HepG2 (cell line): ENCODE measurements at regions not wholly inside any gene's neighbourhood (a gene's known extent, or its start where the extent isn't known, plus 50 kb on each side); places are given as distances from the start of the nearest gene placed in this dataset.

ENCODE experiments used
- BATF2 ChIP-seq: sonication (generic); formaldehyde crosslinking; IDR thresholded peaks from 2 replicates; pipeline ENCODE4 v1.8.0; 2022; ENCODE audit warnings: mild to moderate bottlenecking, missing genetic modification reagents, moderate library complexity
- CCAR2 ChIP-seq: fragments of 200-400 bp; formaldehyde crosslinking; optimal IDR thresholded peaks from 2 replicates; pipeline ENCODE3; 2018; ENCODE audit warnings: low read depth, mild to moderate bottlenecking, low read length, moderate library complexity
- HINFP ChIP-seq: sonication (generic); formaldehyde crosslinking; IDR thresholded peaks from 2 replicates; pipeline ENCODE4 v1.4.0; 2020; ENCODE audit warnings: low read depth, mild to moderate bottlenecking, missing genetic modification reagents
- HOXA7 ChIP-seq: sonication (generic); formaldehyde crosslinking; IDR thresholded peaks from 2 replicates; pipeline ENCODE4 v1.8.1; 2022; ENCODE audit warnings: mild to moderate bottlenecking, missing genetic modification reagents, moderate library complexity
- MED1 ChIP-seq: sonication (generic); formaldehyde crosslinking; IDR thresholded peaks from 2 replicates; pipeline ENCODE4 v1.4.0; 2020; ENCODE audit warnings: missing genetic modification reagents
- NPAS2 ChIP-seq: sonication (generic); formaldehyde crosslinking; IDR thresholded peaks from 2 replicates; pipeline ENCODE4 v1.8.0; 2022; ENCODE audit warnings: mild to moderate bottlenecking, missing genetic modification reagents, borderline replicate concordance
- REST ChIP-seq, 2 experiments: IDR thresholded peaks; 2 replicates each; pipeline ENCODE4 v1.6.1; 2011 to 2012; ENCODE audit warnings: low read length in 2 of 2, borderline replicate concordance in 1 of 2, low read depth in 1 of 2, mild to moderate bottlenecking in 1 of 2, moderate library complexity in 1 of 2
- SP5 ChIP-seq: IDR thresholded peaks from 2 replicates; pipeline ENCODE4 v1.6.1; 2016; ENCODE audit warnings: low read depth, borderline replicate concordance
- SRY ChIP-seq: sonication (generic); formaldehyde crosslinking; IDR thresholded peaks from 2 replicates; pipeline ENCODE4 v1.8.0; 2022; ENCODE audit warnings: mild to moderate bottlenecking, missing genetic modification reagents
- TFDP1 ChIP-seq: IDR thresholded peaks from 2 replicates; pipeline ENCODE4 v1.6.1; 2016; ENCODE audit warnings: missing compliant biosample characterization, missing genetic modification reagents, borderline replicate concordance
- THAP11 ChIP-seq: IDR thresholded peaks from 2 replicates; pipeline ENCODE4 v1.6.1; 2016; ENCODE audit warnings: missing biosample characterization, missing genetic modification reagents
- ZBTB43 ChIP-seq: sonication (generic); formaldehyde crosslinking; conservative IDR thresholded peaks from 2 replicates; pipeline ENCODE4 v1.4.0; 2020; ENCODE audit warnings: missing genetic modification reagents
- ZFX ChIP-seq: sonication (generic); formaldehyde crosslinking; IDR thresholded peaks from 2 replicates; pipeline ENCODE4 v1.4.0; 2020; ENCODE audit warnings: mild to moderate bottlenecking, low read depth, missing genetic modification reagents, moderate library complexity
- ZFY ChIP-seq: sonication (generic); formaldehyde crosslinking; IDR thresholded peaks from 2 replicates; pipeline ENCODE4 v1.4.0; 2020; ENCODE audit warnings: missing genetic modification reagents
- ZNF576 ChIP-seq: sonication (generic); formaldehyde crosslinking; IDR thresholded peaks from 2 replicates; pipeline ENCODE4 v1.4.0; 2020; ENCODE audit warnings: mild to moderate bottlenecking, missing genetic modification reagents
- ZNF674 ChIP-seq: sonication (generic); formaldehyde crosslinking; IDR thresholded peaks from 2 replicates; pipeline ENCODE4 v1.5.0; 2020; ENCODE audit warnings: low read depth, mild to moderate bottlenecking, missing genetic modification reagents
- ZNF709 ChIP-seq: sonication (generic); formaldehyde crosslinking; IDR thresholded peaks from 2 replicates; pipeline ENCODE4 v1.5.0; 2020; ENCODE audit warnings: mild to moderate bottlenecking, missing genetic modification reagents
- ZNF761 ChIP-seq: sonication (generic); formaldehyde crosslinking; conservative IDR thresholded peaks from 2 replicates; pipeline ENCODE4 v1.4.0; 2020; ENCODE audit warnings: mild to moderate bottlenecking, missing genetic modification reagents

GRCh38 chr2:126971481-126972278 lies 73.0 kb downstream of the TEX51 start (continued):
- TF ChIP-seq ZBTB43 (CRISPR knock-in tag): no peak
- peak; percentile 69 for TF ChIP-seq ZFY (CRISPR knock-in tag)
- TF ChIP-seq SRY: 0 out of 2 replicates have a peak, but pooled peaks have one; percentile 55
- TF ChIP-seq SP5 (CRISPR knock-in tag): no peak
- no peak for TF ChIP-seq BATF2 (CRISPR knock-in tag)
- TF ChIP-seq REST (IDR thresholded peaks at IDR 0.05; ENCODE audit: borderline replicate concordance in 1 of 2, low read depth in 1 of 2, low read length in 2 of 2): no peak
- TF ChIP-seq ZNF576 (CRISPR knock-in tag): 0 out of 2 replicates have a peak, but pooled peaks have one; percentile 60
- peak; percentile 88; the same call in 1 of the 2 replicates for TF ChIP-seq ZNF761 (CRISPR knock-in tag)
- 0 out of 2 replicates have a peak, but pooled peaks have one; percentile 16 for TF ChIP-seq HOXA7 (CRISPR knock-in tag)
- peak; percentile 85 for TF ChIP-seq ZNF709
- no peak for TF ChIP-seq NPAS2 (CRISPR knock-in tag)
- TF ChIP-seq ZFX (CRISPR knock-in tag): peak; percentile 61; the same call in 1 of the 2 replicates
- TF ChIP-seq THAP11 (CRISPR knock-in tag): 0 out of 2 replicates have a peak, but pooled peaks have one; percentile 41
- peak; percentile 71 for TF ChIP-seq HINFP (CRISPR knock-in tag)
- peak; percentile 63; the same call in 1 of the 2 replicates for TF ChIP-seq ZNF674
- TF ChIP-seq TFDP1 (CRISPR knock-in tag): peak; percentile 44; the same call in 1 of the 2 replicates
- no peak for TF ChIP-seq CCAR2
- peak; percentile 68 for TF ChIP-seq MED1
